OCI-LY1 (cell line): ENCODE measurements at regions not wholly inside any gene's neighbourhood (a gene's known extent, or its start where the extent isn't known, plus 50 kb on each side); places are given as distances from the start of the nearest gene placed in this dataset.

Experiments
- H2AFZ ChIP-seq: fragments of 200-600 bp; sonication (generic), shearing (Covaris generic); 2 replicates; pipeline ENCODE4 v1.6.0; 2014; ENCODE audit warnings: antibody characterized with exemption, mild to moderate bottlenecking, low read length
- H3F3A ChIP-seq: fragments of 200-600 bp; sonication (generic), shearing (Covaris generic); 2 replicates; pipeline ENCODE4 v1.6.0; 2014; ENCODE audit warnings: mild to moderate bottlenecking, antibody characterized with exemption, low read length, moderate library complexity; ENCODE audit not compliant: insufficient read depth
- H3K27ac ChIP-seq: fragments of 200-600 bp; sonication (generic); 2 replicates; pipeline ENCODE4 v1.5.1; 2014; ENCODE audit warnings: low read length, mixed run types, mild to moderate bottlenecking, low read depth; ENCODE audit not compliant: poor library complexity, severe bottlenecking
- H3K27me3 ChIP-seq: fragments of 200-600 bp; sonication (generic); 2 replicates; pipeline ENCODE4 v1.6.0; 2014; ENCODE audit warnings: antibody characterized with exemption, mild to moderate bottlenecking, low read length, moderate library complexity; ENCODE audit not compliant: insufficient read depth
- H3K36me3 ChIP-seq: fragments of 200-600 bp; sonication (generic); 2 replicates; pipeline ENCODE4 v1.6.1; 2014; ENCODE audit warnings: mild to moderate bottlenecking, antibody characterized with exemption, low read length, moderate library complexity, mixed read lengths; ENCODE audit not compliant: insufficient read depth
- H3K4me1 ChIP-seq: fragments of 200-600 bp; sonication (generic); 2 replicates; pipeline ENCODE4 v1.5.1; 2014; ENCODE audit warnings: mild to moderate bottlenecking, low read length, moderate library complexity; ENCODE audit not compliant: insufficient read depth, severe bottlenecking
- H3K4me2 ChIP-seq: fragments of 200-600 bp; sonication (generic), shearing (Covaris generic); 2 replicates; pipeline ENCODE4 v1.6.1; 2014; ENCODE audit warnings: low read length
- H3K4me3 ChIP-seq: fragments of 200-600 bp; sonication (generic); 2 replicates; pipeline ENCODE4 v1.5.1; 2014; ENCODE audit warnings: low read length, low read depth, mild to moderate bottlenecking, mixed read lengths; ENCODE audit not compliant: poor library complexity, severe bottlenecking
- H3K79me2 ChIP-seq: fragments of 200-600 bp; shearing (Covaris generic); 2 replicates; pipeline ENCODE4 v1.6.1; 2016; ENCODE audit warnings: mixed run types, low read length, mixed read lengths; ENCODE audit not compliant: insufficient read depth
- H3K9ac ChIP-seq: fragments of 200-600 bp; sonication (generic), shearing (Covaris generic); 2 replicates; pipeline ENCODE4 v1.6.1; 2014; ENCODE audit warnings: mild to moderate bottlenecking, low read length, mixed read lengths
- H3K9me2 ChIP-seq: fragments of 200-600 bp; sonication (generic), shearing (Covaris generic); 2 replicates; pipeline ENCODE4 v1.6.1; 2014; ENCODE audit warnings: low read depth, mild to moderate bottlenecking, low read length, mixed read lengths
- H3K9me3 ChIP-seq: fragments of 200-600 bp; shearing (Covaris generic); 2 replicates; pipeline ENCODE4 v1.6.1; 2014; ENCODE audit warnings: low read length, mixed read lengths
- H4K20me1 ChIP-seq: fragments of 200-600 bp; sonication (generic), shearing (Covaris generic); 2 replicates; pipeline ENCODE4 v1.6.0; 2016; ENCODE audit warnings: mild to moderate bottlenecking, low read length; ENCODE audit not compliant: insufficient read depth
- CTCF ChIP-seq: fragments of 200-600 bp; sonication (generic), shearing (Covaris generic); IDR thresholded peaks from 2 replicates; pipeline ENCODE4 v1.5.1; 2017; ENCODE audit warnings: mild to moderate bottlenecking, antibody characterized with exemption, low read length, moderate library complexity, mixed read lengths
- EZH2 ChIP-seq: fragments of 200-600 bp; sonication (generic), shearing (Covaris generic); IDR thresholded peaks from 2 replicates; pipeline ENCODE4 v1.8.0; 2017; ENCODE audit warnings: borderline replicate concordance, mixed run types, mild to moderate bottlenecking, antibody characterized with exemption, low read length, moderate library complexity, mixed read lengths

GRCh38 chr5:3925022-3925421 lies 329.4 kb downstream of the IRX1 start:
- H3K79me2 ChIP-seq, result no peaks in the 10 kb centered on the region
- no peak overlapping the region for H3K9ac ChIP-seq
- H3K4me2 ChIP-seq, result no peak overlapping the region
- no peaks in the 10 kb centered on the region for H3K36me3 ChIP-seq
- no peak overlapping the region for H2AFZ ChIP-seq
- H3K27me3 ChIP-seq, result no peaks in the 10 kb centered on the region
- H3K4me1 ChIP-seq, result no peaks in the 10 kb centered on the region
- no peak overlapping the region for H3K27ac ChIP-seq
- H3K9me3 ChIP-seq, result no peaks in the 10 kb centered on the region
- TF ChIP-seq CTCF, result no peak
- no peak for TF ChIP-seq EZH2
- no peaks in the 10 kb centered on the region for H3F3A ChIP-seq
- no peaks in the 10 kb centered on the region for H3K9me2 ChIP-seq
- no peak overlapping the region for H3K4me3 ChIP-seq
- H4K20me1 ChIP-seq, result no peaks in the 10 kb centered on the region

DNA sequence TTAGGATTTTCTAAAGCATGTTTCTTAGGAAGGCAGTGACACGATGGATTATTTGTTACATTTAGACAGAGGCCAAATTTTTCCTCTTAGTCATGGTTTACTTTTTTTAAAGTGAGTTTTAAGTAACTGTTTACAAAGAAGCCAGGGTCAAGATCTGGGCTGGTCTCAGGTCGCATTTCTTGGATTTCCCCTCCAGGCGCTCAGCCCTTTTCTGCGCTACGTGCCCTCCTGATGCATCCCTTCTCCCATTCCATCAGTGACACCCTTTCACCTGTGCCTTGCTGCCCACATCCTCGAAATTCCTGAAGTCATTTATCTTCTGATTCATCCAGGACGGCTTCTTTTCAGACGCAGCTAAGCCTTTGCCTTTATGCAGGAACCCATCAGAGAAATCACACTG lies 330.3 kb downstream of the IRX1 start:
- Histone ChIP-seq H3K27ac (no peak overlapping the region), H2AFZ (no peak overlapping the region), H3K9me3 (no peaks in the 10 kb centered on the region), H3K4me3 (no peak overlapping the region), H3K79me2 (no peaks in the 10 kb centered on the region), H3K9ac (no peak overlapping the region), H3K36me3 (no peaks in the 10 kb centered on the region), H3F3A (no peaks in the 10 kb centered on the region), H3K4me2 (no peak overlapping the region), H3K9me2 (no peaks in the 10 kb centered on the region), H4K20me1 (no peaks in the 10 kb centered on the region), H3K4me1 (no peaks in the 10 kb centered on the region), H3K27me3 (no peaks in the 10 kb centered on the region)
- TF ChIP-seq CTCF (no peak), EZH2 (no peak)

DNA sequence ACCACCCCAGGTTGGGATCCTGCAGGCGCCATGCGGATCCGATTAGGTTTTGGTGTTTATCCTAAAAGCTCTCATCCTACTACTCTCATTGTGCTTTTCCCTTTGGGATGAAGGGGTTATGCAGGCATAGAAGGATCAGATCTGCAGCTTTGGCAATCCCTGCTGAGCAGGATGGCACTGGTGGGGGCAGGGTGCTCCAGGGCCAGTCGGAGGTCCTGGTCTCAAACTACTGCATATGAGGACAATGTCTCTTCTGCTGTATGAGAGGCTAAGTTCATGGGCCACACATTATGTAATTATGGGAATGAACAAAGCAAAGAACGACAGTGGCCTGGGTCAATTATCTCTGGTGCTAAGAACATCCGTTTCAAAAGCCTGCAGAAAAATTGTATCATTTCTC lies 334.2 kb downstream of the IRX1 start:
- Histone ChIP-seq H4K20me1 (no peaks in the 10 kb centered on the region), H3K27ac (no peak overlapping the region), H3K27me3 (no peaks in the 10 kb centered on the region), H3K36me3 (no peaks in the 10 kb centered on the region), H3K4me1 (no peaks in the 10 kb centered on the region), H3K9me3 (no peaks in the 10 kb centered on the region), H3K4me3 (no peak overlapping the region), H3K79me2 (no peaks in the 10 kb centered on the region), H3K4me2 (no peak overlapping the region), H3K9ac (no peak overlapping the region), H2AFZ (no peak overlapping the region), H3K9me2 (no peaks in the 10 kb centered on the region), H3F3A (no peaks in the 10 kb centered on the region)
- TF ChIP-seq CTCF (no peak), EZH2 (no peak)
